ENCODE measurements at regions not wholly inside any gene's neighbourhood (a gene's known extent, or its start where the extent isn't known, plus 50 kb on each side); places are given as distances from the start of the nearest gene placed in this dataset.

DNA sequence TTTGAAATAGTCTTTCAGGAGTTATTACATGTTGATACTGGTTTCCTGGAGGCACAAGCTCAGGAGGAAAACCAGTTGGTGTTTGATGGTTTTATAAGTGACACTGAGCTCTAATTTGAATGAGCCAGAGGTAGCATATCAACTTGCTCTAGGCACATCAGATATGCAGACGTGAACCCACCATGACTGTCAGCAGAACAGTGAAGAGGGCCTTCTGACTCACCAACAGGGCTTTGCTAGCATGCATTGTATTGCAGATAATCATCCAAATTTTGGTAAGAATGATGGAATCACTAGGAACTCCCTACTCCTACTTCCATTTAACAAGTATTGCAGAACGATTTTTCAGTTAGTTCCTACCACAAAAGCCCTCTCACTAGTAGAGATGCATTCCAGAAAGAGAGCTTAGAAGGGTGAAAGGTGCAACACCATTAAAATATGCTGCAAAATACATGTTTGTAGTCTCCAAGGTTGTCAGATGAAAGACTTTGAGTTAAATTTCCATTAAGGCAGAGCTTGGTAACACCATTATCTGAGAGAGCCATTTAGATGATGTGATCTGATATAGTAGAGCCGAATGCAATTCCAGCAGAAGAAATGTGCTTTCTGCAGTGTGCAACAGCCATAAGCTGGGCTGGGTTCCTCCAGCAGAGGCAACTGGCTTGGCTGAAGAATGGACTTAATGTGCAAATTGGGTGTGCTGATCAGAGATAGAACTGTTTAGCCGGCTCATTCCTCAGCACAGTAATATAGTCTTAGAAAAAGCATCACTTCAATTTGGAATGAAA is 968.7 kb upstream of the ADGRB3 start:
- Histone ChIP-seq H3K9me2 (ENCODE audit: insufficient read depth) (no peaks in the 10 kb centered on the region), H3K4me1 (replicated peaks; ENCODE audit: insufficient read depth) (no peaks in the 10 kb centered on the region), H3F3A (ENCODE audit: insufficient read depth, low read depth) (no peaks in the 10 kb centered on the region), H3K4me3 (no peak overlapping the region), H3K36me3 (ENCODE audit: low read depth) (no peaks in the 10 kb centered on the region), H2AFZ (no peak overlapping the region), H3K9me3 (ENCODE audit: insufficient read depth, low read depth) (no peaks in the 10 kb centered on the region), H4K20me1 (ENCODE audit: insufficient read depth) (no peaks in the 10 kb centered on the region), H3K79me2 (ENCODE audit: low read depth) (no peaks in the 10 kb centered on the region), H3K27me3 (ENCODE audit: insufficient read depth, low read depth) (no peaks in the 10 kb centered on the region), H3K27ac (no peak overlapping the region), H3K4me2 (no peak overlapping the region)
- ChIA-PET CTCF (no interaction called here), POLR2A (ENCODE audit: unreplicated experiment) (no interaction called here)
- DNase-seq, result no peak
- TF ChIP-seq, protein P1, sequence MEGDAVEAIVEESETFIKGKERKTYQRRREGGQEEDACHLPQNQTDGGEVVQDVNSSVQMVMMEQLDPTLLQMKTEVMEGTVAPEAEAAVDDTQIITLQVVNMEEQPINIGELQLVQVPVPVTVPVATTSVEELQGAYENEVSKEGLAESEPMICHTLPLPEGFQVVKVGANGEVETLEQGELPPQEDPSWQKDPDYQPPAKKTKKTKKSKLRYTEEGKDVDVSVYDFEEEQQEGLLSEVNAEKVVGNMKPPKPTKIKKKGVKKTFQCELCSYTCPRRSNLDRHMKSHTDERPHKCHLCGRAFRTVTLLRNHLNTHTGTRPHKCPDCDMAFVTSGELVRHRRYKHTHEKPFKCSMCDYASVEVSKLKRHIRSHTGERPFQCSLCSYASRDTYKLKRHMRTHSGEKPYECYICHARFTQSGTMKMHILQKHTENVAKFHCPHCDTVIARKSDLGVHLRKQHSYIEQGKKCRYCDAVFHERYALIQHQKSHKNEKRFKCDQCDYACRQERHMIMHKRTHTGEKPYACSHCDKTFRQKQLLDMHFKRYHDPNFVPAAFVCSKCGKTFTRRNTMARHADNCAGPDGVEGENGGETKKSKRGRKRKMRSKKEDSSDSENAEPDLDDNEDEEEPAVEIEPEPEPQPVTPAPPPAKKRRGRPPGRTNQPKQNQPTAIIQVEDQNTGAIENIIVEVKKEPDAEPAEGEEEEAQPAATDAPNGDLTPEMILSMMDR (conservative IDR thresholded peaks at IDR 0.05), result no peak
- TF ChIP-seq EZH2 (IDR thresholded peaks at IDR 0.05; ENCODE audit: low read depth), result no peak
- BruUV-seq (replicated peaks), result no TSS peak
- intact Hi-C loops (cut with micrococcal nuclease; ENCODE audit: unreplicated experiment), result no loop called here

DNA sequence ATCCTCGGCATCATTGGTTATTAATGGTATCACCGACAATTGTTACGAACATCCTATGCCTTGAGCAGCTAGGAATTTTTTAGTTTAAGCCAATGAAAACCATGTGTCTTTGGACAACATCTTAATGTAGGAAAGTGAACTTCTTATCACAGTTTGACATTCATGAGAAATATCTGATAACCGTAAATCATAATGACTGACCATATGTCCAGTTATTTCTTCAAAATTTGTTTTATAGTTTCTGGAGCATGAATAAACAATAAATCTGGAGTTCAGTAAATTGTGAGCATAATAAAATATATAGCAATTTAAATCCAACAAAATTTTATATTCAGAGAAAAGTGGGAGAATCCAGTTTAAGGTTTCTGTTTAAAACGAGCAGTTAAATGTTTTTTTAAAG is 970.1 kb upstream of the ADGRB3 start:
- Histone ChIP-seq H3K4me3 (no peak overlapping the region), H2AFZ (no peak overlapping the region), H3K4me2 (no peak overlapping the region), H3F3A (ENCODE audit: insufficient read depth, low read depth) (no peaks in the 10 kb centered on the region), H3K27me3 (ENCODE audit: insufficient read depth, low read depth) (no peaks in the 10 kb centered on the region), H3K4me1 (replicated peaks; ENCODE audit: insufficient read depth) (no peaks in the 10 kb centered on the region), H3K9me3 (ENCODE audit: insufficient read depth, low read depth) (no peaks in the 10 kb centered on the region), H4K20me1 (ENCODE audit: insufficient read depth) (no peaks in the 10 kb centered on the region), H3K79me2 (ENCODE audit: low read depth) (no peaks in the 10 kb centered on the region), H3K36me3 (ENCODE audit: low read depth) (no peaks in the 10 kb centered on the region), H3K27ac (no peak overlapping the region), H3K9me2 (ENCODE audit: insufficient read depth) (no peaks in the 10 kb centered on the region)
- DNase-seq, result no peak
- ChIA-PET CTCF (no interaction called here), POLR2A (ENCODE audit: unreplicated experiment) (no interaction called here)
- intact Hi-C loops (cut with micrococcal nuclease; ENCODE audit: unreplicated experiment), result no loop called here
- TF ChIP-seq, protein P1 (conservative IDR thresholded peaks at IDR 0.05), result no peak
- no peak for TF ChIP-seq EZH2 (IDR thresholded peaks at IDR 0.05; ENCODE audit: low read depth)
- BruUV-seq (replicated peaks), result no TSS peak

DNA sequence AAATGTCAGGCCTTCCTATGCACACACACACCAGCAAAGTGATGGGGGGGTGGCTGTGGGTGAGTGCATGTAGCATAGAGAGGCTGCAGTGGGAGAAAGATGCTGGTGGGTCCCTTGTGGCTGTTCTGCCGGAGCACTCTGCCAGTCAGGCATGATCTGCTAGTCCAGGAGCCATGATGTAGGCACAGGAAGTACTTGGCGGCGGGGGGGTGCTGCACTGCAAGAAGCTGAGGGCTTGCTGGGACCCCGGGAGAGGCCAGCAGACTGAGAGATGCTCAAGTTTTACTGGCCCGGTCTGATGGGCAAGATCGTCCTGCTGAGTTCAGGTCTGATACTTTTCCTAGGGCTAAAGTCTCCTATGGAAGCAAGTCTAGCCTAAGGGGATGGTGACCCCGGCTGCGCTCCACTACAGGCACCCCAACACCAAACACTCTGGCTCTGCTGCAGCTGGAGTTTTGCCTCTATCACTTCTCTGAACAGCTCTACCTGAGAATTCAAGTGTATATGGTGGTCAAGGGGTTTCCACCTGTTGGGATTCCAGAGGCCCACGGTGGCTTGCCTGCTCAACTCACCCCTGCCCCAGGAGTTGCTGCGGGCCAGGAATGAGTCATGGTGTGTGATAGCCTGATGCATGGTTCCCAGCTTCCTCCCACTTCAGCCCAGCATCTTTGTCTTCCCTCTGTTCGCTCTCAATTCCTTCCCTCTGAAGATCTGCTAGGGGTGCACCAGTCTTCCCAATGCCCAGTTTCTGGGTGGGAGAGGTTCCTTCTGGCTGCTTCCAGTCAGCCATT is 971.8 kb upstream of the ADGRB3 start:
- Histone ChIP-seq H3K36me3 (ENCODE audit: low read depth) (no peaks in the 10 kb centered on the region), H3K27me3 (ENCODE audit: insufficient read depth, low read depth) (no peaks in the 10 kb centered on the region), H3K79me2 (ENCODE audit: low read depth) (no peaks in the 10 kb centered on the region), H3K9me2 (ENCODE audit: insufficient read depth) (no peaks in the 10 kb centered on the region), H4K20me1 (ENCODE audit: insufficient read depth) (no peaks in the 10 kb centered on the region), H3K9me3 (ENCODE audit: insufficient read depth, low read depth) (no peaks in the 10 kb centered on the region), H3K4me1 (replicated peaks; ENCODE audit: insufficient read depth) (no peaks in the 10 kb centered on the region), H2AFZ (no peak overlapping the region), H3K27ac (no peak overlapping the region), H3K4me2 (no peak overlapping the region), H3K4me3 (no peak overlapping the region), H3F3A (ENCODE audit: insufficient read depth, low read depth) (no peaks in the 10 kb centered on the region)
- ChIA-PET POLR2A (ENCODE audit: unreplicated experiment) (no interaction called here), CTCF (no interaction called here)
- TF ChIP-seq EZH2 (IDR thresholded peaks at IDR 0.05; ENCODE audit: low read depth), result no peak
- TF ChIP-seq, protein P1 (conservative IDR thresholded peaks at IDR 0.05), result no peak
- DNase-seq, result no peak
- intact Hi-C loops (cut with micrococcal nuclease; ENCODE audit: unreplicated experiment), result no loop called here
- BruUV-seq (replicated peaks), result no TSS peak

Measured in PC-9 (cell line).